SK-N-SH treated with all-trans-retinoic acid at 6 μM for 48 hours (cell line): ENCODE measurements at regions not wholly inside any gene's neighbourhood (a gene's known extent, or its start where the extent isn't known, plus 50 kb on each side); places are given as distances from the start of the nearest gene placed in this dataset.
"Not testable (repeated sequence)": the region's sequence is repeated elsewhere in the genome, so short reads cannot be mapped to it uniquely, and the experiment has no call there.

ENCODE experiments used
- ATAC-seq: fragments of 200-7000 bp; cut with Tn5 transposase; 3 replicates; pipeline ENCODE4 v1.9.1; 2020; ENCODE audit warnings: mild to moderate bottlenecking, moderate library complexity
- BACH2 ChIP-seq: fragments of 250-450 bp; sonication (Bioruptor Pico); IDR thresholded peaks from 2 replicates; pipeline ENCODE4 v1.9.0; 2021; ENCODE audit warnings: mild to moderate bottlenecking, borderline replicate concordance
- CREB5 ChIP-seq: fragments of 250-450 bp; sonication (Bioruptor Pico); IDR thresholded peaks from 2 replicates; pipeline ENCODE4 v1.5.1; 2020; ENCODE audit warnings: low read depth, mild to moderate bottlenecking, moderate library complexity
- CSDC2 ChIP-seq: fragments of 250-450 bp; sonication (Bioruptor Pico); IDR thresholded peaks from 2 replicates; pipeline ENCODE4 v1.5.0; 2020; ENCODE audit warnings: mild to moderate bottlenecking, moderate library complexity
- ESRRG ChIP-seq: fragments of 250-450 bp; sonication (Bioruptor Pico); IDR thresholded peaks from 2 replicates; pipeline ENCODE4 v1.6.1; 2021; ENCODE audit warnings: mild to moderate bottlenecking
- ISL1 ChIP-seq: fragments of 250-450 bp; sonication (Bioruptor Pico); IDR thresholded peaks from 2 replicates; pipeline ENCODE4 v2.1.2; 2022; ENCODE audit warnings: mild to moderate bottlenecking, moderate library complexity
- OSR1 ChIP-seq: fragments of 250-450 bp; sonication (Bioruptor Pico); IDR thresholded peaks from 2 replicates; pipeline ENCODE4 v1.8.0; 2022; ENCODE audit warnings: moderate library complexity, mild to moderate bottlenecking, inconsistent platforms
- PPARA ChIP-seq: fragments of 250-450 bp; sonication (Bioruptor Pico); IDR thresholded peaks from 2 replicates; pipeline ENCODE4 v1.5.0; 2020; ENCODE audit warnings: mild to moderate bottlenecking, borderline replicate concordance
- SNAI2 ChIP-seq: fragments of 250-450 bp; sonication (Bioruptor Pico); IDR thresholded peaks from 2 replicates; pipeline ENCODE4 v1.5.0; 2020; ENCODE audit warnings: mild to moderate bottlenecking, moderate library complexity
- TCF4 ChIP-seq: fragments of 250-450 bp; sonication (Bioruptor Pico); IDR thresholded peaks from 2 replicates; pipeline ENCODE4 v1.8.0; 2021; ENCODE audit warnings: mild to moderate bottlenecking, moderate library complexity, borderline replicate concordance
- ZC3H10 ChIP-seq: fragments of 250-450 bp; sonication (Bioruptor Pico); IDR thresholded peaks from 2 replicates; pipeline ENCODE4 v1.5.1; 2021; ENCODE audit warnings: mild to moderate bottlenecking, moderate library complexity
- ZFP3 ChIP-seq: fragments of 250-450 bp; sonication (Bioruptor Pico); IDR thresholded peaks from 2 replicates; pipeline ENCODE4 v1.5.0; 2020; ENCODE audit warnings: mild to moderate bottlenecking, moderate library complexity
- ZFP30 ChIP-seq: fragments of 450-650 bp; formaldehyde crosslinking; IDR thresholded peaks from 2 replicates; pipeline ENCODE4 v1.5.0; 2022; ENCODE audit warnings: mild to moderate bottlenecking, moderate library complexity
- ZNF565 ChIP-seq: fragments of 450-650 bp; formaldehyde crosslinking; conservative IDR thresholded peaks from 2 replicates; pipeline ENCODE4 v1.5.0; 2020; ENCODE audit warnings: low read depth, mild to moderate bottlenecking, moderate library complexity
- ZNF70 ChIP-seq: fragments of 450-650 bp; formaldehyde crosslinking; IDR thresholded peaks from 2 replicates; pipeline ENCODE4 v1.5.0; 2020; ENCODE audit warnings: mild to moderate bottlenecking, moderate library complexity
- ZNF8 ChIP-seq: fragments of 450-650 bp; formaldehyde crosslinking; IDR thresholded peaks from 2 replicates; pipeline ENCODE4 v1.5.0; 2020; ENCODE audit warnings: mild to moderate bottlenecking, moderate library complexity
- TF ChIP-seq, protein P1 (sequence below): fragments of 250-450 bp; sonication (Bioruptor Pico); IDR thresholded peaks from 2 replicates; pipeline ENCODE4 v1.8.0; 2021; ENCODE audit warnings: low read depth, mild to moderate bottlenecking, moderate library complexity, borderline replicate concordance
- TF ChIP-seq, protein P2 (sequence below): fragments of 250-450 bp; sonication (Bioruptor Pico); IDR thresholded peaks from 2 replicates; pipeline ENCODE4 v1.8.0; 2020; ENCODE audit warnings: mild to moderate bottlenecking, moderate library complexity, borderline replicate concordance

DNA sequence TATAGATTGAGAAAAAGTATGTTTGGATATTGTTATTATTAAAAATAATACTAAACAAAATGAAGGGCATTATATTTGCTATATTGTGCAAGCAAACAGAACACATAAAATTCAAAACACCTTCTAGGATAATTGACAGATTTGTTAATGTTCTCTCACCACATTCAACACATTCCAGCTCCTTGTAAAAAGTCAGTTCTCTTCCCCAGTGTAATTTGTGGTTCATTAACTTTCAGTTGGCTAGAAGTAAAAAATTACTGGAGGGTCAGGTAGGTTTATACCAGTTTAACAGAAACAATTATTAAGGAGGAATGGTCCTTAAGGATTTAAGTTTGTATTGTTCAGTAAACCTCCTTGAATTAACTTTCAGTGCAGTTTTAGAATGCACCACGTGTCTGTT lies 1235.3 kb upstream of the ADGRL2 start (continued):
- TF ChIP-seq CREB5 (CRISPR knock-in tag): no peak
- TF ChIP-seq, protein P1, sequence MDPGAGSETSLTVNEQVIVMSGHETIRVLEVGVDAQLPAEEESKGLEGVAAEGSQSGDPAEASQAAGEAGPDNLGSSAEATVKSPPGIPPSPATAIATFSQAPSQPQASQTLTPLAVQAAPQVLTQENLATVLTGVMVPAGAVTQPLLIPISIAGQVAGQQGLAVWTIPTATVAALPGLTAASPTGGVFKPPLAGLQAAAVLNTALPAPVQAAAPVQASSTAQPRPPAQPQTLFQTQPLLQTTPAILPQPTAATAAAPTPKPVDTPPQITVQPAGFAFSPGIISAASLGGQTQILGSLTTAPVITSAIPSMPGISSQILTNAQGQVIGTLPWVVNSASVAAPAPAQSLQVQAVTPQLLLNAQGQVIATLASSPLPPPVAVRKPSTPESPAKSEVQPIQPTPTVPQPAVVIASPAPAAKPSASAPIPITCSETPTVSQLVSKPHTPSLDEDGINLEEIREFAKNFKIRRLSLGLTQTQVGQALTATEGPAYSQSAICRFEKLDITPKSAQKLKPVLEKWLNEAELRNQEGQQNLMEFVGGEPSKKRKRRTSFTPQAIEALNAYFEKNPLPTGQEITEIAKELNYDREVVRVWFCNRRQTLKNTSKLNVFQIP (CRISPR knock-in tag): no peak

DNA sequence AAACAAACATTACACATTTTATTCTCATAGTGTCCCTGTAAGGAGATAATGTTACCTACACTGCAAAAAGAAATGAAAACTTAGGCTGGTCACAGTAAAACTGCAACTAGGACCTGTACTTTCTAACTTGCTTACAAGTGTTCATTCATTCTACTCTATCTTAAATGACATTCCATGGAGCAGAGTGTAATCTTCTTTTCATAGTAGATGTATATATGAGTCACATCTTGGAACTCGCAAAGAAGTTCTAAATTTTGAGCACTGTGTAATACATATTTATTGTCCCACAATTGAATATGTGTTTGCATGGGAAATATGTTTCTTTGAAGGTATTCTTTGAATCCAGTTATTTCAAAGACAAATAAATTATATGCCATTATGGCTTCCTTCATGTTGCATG lies 1258.5 kb upstream of the ADGRL2 start:
- ATAC-seq: peak; percentile 85
- TF ChIP-seq ISL1 (peak; percentile 49), ZNF8 (no peak), CREB5 (CRISPR knock-in tag) (0 out of 2 replicates have a peak, but pooled peaks have one; percentile 30), OSR1 (CRISPR knock-in tag) (no peak), ZFP3 (CRISPR knock-in tag) (no peak)

- TF ChIP-seq ZNF70 (CRISPR knock-in tag) (no peak), ZFP3 (CRISPR knock-in tag) (no peak), ZNF565 (CRISPR knock-in tag) (no peak), ZFP30 (CRISPR knock-in tag) (no peak)
- TF ChIP-seq, protein P2, sequence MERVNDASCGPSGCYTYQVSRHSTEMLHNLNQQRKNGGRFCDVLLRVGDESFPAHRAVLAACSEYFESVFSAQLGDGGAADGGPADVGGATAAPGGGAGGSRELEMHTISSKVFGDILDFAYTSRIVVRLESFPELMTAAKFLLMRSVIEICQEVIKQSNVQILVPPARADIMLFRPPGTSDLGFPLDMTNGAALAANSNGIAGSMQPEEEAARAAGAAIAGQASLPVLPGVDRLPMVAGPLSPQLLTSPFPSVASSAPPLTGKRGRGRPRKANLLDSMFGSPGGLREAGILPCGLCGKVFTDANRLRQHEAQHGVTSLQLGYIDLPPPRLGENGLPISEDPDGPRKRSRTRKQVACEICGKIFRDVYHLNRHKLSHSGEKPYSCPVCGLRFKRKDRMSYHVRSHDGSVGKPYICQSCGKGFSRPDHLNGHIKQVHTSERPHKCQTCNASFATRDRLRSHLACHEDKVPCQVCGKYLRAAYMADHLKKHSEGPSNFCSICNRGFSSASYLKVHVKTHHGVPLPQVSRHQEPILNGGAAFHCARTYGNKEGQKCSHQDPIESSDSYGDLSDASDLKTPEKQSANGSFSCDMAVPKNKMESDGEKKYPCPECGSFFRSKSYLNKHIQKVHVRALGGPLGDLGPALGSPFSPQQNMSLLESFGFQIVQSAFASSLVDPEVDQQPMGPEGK (CRISPR knock-in tag): no peak
- TF ChIP-seq, all 23 proteins: peak for 0
- ATAC-seq: no peak
These were observed 1260.1 kb upstream of the ADGRL2 start for GRCh38 chr1:80540596-80540995.

DNA sequence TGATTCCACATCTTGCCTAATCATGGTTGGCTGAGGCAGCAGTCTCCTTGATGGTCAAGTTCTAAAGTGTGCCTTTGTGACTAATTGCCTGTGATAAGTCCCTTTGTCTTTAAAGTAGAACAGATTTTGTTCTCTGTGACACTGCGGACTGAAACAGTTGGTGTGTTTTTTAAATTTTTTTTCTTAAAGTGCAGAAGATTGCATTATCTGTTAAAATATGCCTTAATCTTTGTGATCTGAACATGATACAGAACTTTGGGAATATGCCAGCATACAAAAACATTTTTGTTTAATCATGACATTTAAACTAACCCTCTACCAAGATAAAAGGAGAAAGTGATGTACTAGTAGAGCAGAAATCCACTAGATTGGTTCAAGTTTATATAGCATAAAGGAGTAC lies 1260.6 kb upstream of the ADGRL2 start:
- no peak for ATAC-seq
- peak; percentile 66 for TF ChIP-seq ISL1
- no peak for TF ChIP-seq ZNF565 (CRISPR knock-in tag)

DNA sequence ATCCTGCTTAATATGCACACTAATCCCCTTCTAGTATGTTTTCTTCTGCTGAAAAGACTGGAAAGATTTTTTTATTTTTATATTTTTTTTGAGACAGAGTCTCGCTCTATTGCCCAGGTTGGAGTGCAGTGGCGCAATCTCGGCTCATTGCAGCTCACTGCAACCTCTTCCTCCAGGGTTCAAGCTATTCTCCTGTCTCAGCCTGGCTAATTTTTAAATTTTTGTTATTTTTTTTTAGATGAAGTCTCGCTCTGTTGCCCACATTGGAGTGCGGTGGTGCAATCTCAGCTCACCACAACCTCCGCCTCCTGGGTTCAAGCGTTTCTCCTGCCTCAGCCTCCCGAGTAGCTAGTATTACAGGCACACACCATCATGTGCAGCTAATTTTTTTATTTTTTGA lies 1261.4 kb upstream of the ADGRL2 start:
- not testable (repeated sequence) for ATAC-seq

DNA sequence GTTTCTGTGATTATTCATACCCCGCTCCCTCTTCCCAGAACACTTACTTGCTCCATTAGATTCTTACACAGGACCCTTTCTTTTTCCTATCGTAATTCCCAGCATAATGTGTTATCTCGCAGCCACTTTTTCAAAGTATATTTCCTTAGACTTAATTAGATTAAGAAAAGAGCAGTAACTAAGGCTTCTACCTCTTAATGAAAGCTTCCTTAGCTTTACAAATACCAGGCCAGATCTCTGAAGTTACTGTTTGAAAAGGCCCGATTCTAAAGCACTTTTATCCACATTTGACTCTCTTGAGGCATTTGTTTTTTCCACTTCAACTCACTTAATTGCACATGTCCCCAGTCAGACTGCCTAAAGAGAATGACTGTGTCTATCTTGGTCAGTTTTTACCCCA lies 1264.3 kb upstream of the ADGRL2 start:
- no peak for ATAC-seq
- TF ChIP-seq SNAI2 (CRISPR knock-in tag) (no peak), PPARA (CRISPR knock-in tag) (no peak), ESRRG (CRISPR knock-in tag) (no peak), ZC3H10 (CRISPR knock-in tag) (no peak), CREB5 (CRISPR knock-in tag) (no peak), ZFP30 (CRISPR knock-in tag) (no peak), TCF4 (CRISPR knock-in tag) (no peak), CSDC2 (CRISPR knock-in tag) (no peak)

DNA sequence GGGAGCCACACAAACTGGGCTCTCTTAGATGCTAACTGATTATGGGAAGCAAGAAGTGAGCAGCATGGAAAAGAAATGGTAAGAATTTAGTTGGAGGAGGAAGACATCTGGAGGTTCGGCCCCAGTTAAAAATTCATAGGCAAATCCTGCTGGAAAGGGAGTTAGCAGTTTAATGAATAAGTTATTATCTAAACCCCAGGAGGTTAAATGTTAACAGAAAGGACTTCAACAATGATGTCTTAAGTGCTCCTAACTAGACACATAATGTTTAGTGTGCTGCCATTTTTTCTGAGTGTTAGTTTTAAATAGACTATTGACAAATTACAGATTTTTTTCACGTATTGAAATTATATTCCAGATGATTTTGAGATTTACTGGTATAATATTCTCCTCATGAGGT lies 1265.3 kb upstream of the ADGRL2 start:
- no peak for TF ChIP-seq CSDC2 (CRISPR knock-in tag)
- TF ChIP-seq SNAI2 (CRISPR knock-in tag): no peak
- TF ChIP-seq, protein P2 (CRISPR knock-in tag): no peak
- TF ChIP-seq, protein P1 (CRISPR knock-in tag): no peak
- no peak for TF ChIP-seq ZNF8
- no peak for TF ChIP-seq ESRRG (CRISPR knock-in tag)
- TF ChIP-seq ZNF70 (CRISPR knock-in tag): no peak
- no peak for TF ChIP-seq CREB5 (CRISPR knock-in tag)
- no peak for TF ChIP-seq ZFP3 (CRISPR knock-in tag)
- no peak for TF ChIP-seq BACH2 (CRISPR knock-in tag)
- no peak for TF ChIP-seq ZFP30 (CRISPR knock-in tag)
- no peak for TF ChIP-seq ISL1
- TF ChIP-seq ZC3H10 (CRISPR knock-in tag): no peak
- ATAC-seq: no peak
